ENCODE measurements at regions not wholly inside any gene's neighbourhood (a gene's known extent, or its start where the extent isn't known, plus 50 kb on each side); places are given as distances from the start of the nearest gene placed in this dataset.
"Not testable (repeated sequence)": the region's sequence is repeated elsewhere in the genome, so short reads cannot be mapped to it uniquely, and the experiment has no call there.

- TF ChIP-seq EZH2 (optimal IDR thresholded peaks at IDR 0.05; ENCODE audit: low read depth, low read length): no peak
- TF ChIP-seq, protein P1, sequence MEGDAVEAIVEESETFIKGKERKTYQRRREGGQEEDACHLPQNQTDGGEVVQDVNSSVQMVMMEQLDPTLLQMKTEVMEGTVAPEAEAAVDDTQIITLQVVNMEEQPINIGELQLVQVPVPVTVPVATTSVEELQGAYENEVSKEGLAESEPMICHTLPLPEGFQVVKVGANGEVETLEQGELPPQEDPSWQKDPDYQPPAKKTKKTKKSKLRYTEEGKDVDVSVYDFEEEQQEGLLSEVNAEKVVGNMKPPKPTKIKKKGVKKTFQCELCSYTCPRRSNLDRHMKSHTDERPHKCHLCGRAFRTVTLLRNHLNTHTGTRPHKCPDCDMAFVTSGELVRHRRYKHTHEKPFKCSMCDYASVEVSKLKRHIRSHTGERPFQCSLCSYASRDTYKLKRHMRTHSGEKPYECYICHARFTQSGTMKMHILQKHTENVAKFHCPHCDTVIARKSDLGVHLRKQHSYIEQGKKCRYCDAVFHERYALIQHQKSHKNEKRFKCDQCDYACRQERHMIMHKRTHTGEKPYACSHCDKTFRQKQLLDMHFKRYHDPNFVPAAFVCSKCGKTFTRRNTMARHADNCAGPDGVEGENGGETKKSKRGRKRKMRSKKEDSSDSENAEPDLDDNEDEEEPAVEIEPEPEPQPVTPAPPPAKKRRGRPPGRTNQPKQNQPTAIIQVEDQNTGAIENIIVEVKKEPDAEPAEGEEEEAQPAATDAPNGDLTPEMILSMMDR (IDR thresholded peaks at IDR 0.05; ENCODE audit: low read length): no peak
- no peak for TF ChIP-seq EZH2phosphoT487 (IDR thresholded peaks at IDR 0.05; ENCODE audit: low read length)
- Histone ChIP-seq H3K36me3 (replicated peaks; ENCODE audit: insufficient read depth, low read length) (no peaks in the 10 kb centered on the region), H3K9me3 (replicated peaks; ENCODE audit: insufficient read depth, low read length) (no peaks in the 10 kb centered on the region), H2AFZ (ENCODE audit: low read length) (no peak overlapping the region), H3K4me2 (ENCODE audit: low read depth, low read length) (no peak overlapping the region), H3K27ac (ENCODE audit: low read length) (no peak overlapping the region), H3F3A (ENCODE audit: insufficient read depth, low read length) (no peaks in the 10 kb centered on the region), H3K4me3 (ENCODE audit: low read length) (no peak overlapping the region), H3K27me3 (replicated peaks; ENCODE audit: insufficient read depth, low read length) (no peaks in the 10 kb centered on the region), H3K79me2 (ENCODE audit: low read length) (no peaks in the 10 kb centered on the region), H3K9ac (ENCODE audit: low read length) (no peak overlapping the region), H3K4me1 (ENCODE audit: low read length) (no peaks in the 10 kb centered on the region), H4K20me1 (ENCODE audit: insufficient read depth, low read length) (no peaks in the 10 kb centered on the region), H3K9me2 (replicated peaks; ENCODE audit: insufficient read depth, low read length) (no peaks in the 10 kb centered on the region)
- no peak for DNase-seq
Observed at GRCh38 chr9:102360846-102361245, 622.4 kb upstream of the GRIN3A start.

DNA sequence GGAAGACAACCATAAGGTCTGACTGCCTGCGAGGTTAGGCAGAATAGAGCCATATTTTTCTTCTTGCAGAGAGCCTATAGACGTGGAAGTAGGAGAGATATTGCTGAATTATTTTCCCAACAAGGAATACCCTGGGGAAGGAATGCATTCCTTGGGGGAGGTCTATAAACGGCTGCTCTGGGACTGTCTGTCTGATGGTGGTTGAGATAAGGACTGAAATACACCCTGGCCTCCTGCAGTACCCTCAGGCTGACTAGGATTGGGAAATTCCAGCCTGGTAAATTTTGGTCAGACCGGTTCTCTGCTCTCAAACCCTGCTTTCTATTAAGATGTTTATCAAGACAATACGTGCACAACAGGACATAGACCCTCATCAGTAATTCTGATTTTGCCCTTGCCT, 617.5 kb upstream of the GRIN3A start:
- H3K27me3 ChIP-seq (replicated peaks; ENCODE audit: insufficient read depth, low read length): no peaks in the 10 kb centered on the region
- no peak overlapping the region for H3K4me3 ChIP-seq (ENCODE audit: low read length)
- H3F3A ChIP-seq (ENCODE audit: insufficient read depth, low read length): no peaks in the 10 kb centered on the region
- no peak overlapping the region for H3K4me2 ChIP-seq (ENCODE audit: low read depth, low read length)
- no peaks in the 10 kb centered on the region for H3K9me3 ChIP-seq (replicated peaks; ENCODE audit: insufficient read depth, low read length)
- H4K20me1 ChIP-seq (ENCODE audit: insufficient read depth, low read length): no peaks in the 10 kb centered on the region
- H3K9me2 ChIP-seq (replicated peaks; ENCODE audit: insufficient read depth, low read length): no peaks in the 10 kb centered on the region
- no peaks in the 10 kb centered on the region for H3K36me3 ChIP-seq (replicated peaks; ENCODE audit: insufficient read depth, low read length)
- H3K4me1 ChIP-seq (ENCODE audit: low read length): no peaks in the 10 kb centered on the region
- DNase-seq: no peak
- no peak overlapping the region for H2AFZ ChIP-seq (ENCODE audit: low read length)
- no peak overlapping the region for H3K9ac ChIP-seq (ENCODE audit: low read length)
- H3K27ac ChIP-seq (ENCODE audit: low read length): no peak overlapping the region
- TF ChIP-seq EZH2phosphoT487 (IDR thresholded peaks at IDR 0.05; ENCODE audit: low read length) (no peak), EZH2 (optimal IDR thresholded peaks at IDR 0.05; ENCODE audit: low read depth, low read length) (no peak)
- TF ChIP-seq, protein P1 (IDR thresholded peaks at IDR 0.05; ENCODE audit: low read length): no peak
- no peaks in the 10 kb centered on the region for H3K79me2 ChIP-seq (ENCODE audit: low read length)

GRCh38 chr9:102354041-102354440, 615.6 kb upstream of the GRIN3A start:
- no peaks in the 10 kb centered on the region for H3K36me3 ChIP-seq (replicated peaks; ENCODE audit: insufficient read depth, low read length)
- H3K4me2 ChIP-seq (ENCODE audit: low read depth, low read length): no peak overlapping the region
- no peak overlapping the region for H3K4me3 ChIP-seq (ENCODE audit: low read length)
- H3K27ac ChIP-seq (ENCODE audit: low read length): no peak overlapping the region
- no peak for TF ChIP-seq EZH2phosphoT487 (IDR thresholded peaks at IDR 0.05; ENCODE audit: low read length)
- TF ChIP-seq, protein P1 (IDR thresholded peaks at IDR 0.05; ENCODE audit: low read length): no peak
- no peak for TF ChIP-seq EZH2 (optimal IDR thresholded peaks at IDR 0.05; ENCODE audit: low read depth, low read length)
- H2AFZ ChIP-seq (ENCODE audit: low read length): no peak overlapping the region
- no peak for DNase-seq
- H3K79me2 ChIP-seq (ENCODE audit: low read length): no peaks in the 10 kb centered on the region
- no peaks in the 10 kb centered on the region for H3K9me2 ChIP-seq (replicated peaks; ENCODE audit: insufficient read depth, low read length)
- H3K9ac ChIP-seq (ENCODE audit: low read length): no peak overlapping the region
- H3F3A ChIP-seq (ENCODE audit: insufficient read depth, low read length): no peaks in the 10 kb centered on the region
- no peaks in the 10 kb centered on the region for H3K4me1 ChIP-seq (ENCODE audit: low read length)
- H3K27me3 ChIP-seq (replicated peaks; ENCODE audit: insufficient read depth, low read length): no peaks in the 10 kb centered on the region
- no peaks in the 10 kb centered on the region for H3K9me3 ChIP-seq (replicated peaks; ENCODE audit: insufficient read depth, low read length)
- H4K20me1 ChIP-seq (ENCODE audit: insufficient read depth, low read length): no peaks in the 10 kb centered on the region

DNA sequence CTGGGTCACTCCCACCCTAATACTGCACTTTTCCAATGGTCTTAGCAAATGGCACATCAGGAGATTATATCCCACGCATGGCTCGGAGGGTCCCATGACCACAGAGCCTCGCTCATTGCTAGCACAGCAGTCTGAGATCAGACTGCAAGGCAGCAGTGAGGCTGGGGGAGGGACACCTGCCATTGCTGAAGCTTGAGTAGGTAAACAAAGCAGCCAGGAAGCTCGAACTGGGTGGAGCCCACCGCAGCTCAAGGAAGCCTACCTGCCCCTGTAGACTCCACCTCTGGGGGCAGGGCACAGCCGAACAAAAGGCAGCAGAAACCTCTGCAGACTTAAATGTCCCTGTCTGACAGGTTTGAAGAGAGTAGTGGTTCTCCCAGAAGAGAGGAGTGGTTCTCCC, 599.0 kb upstream of the GRIN3A start:
- not testable (repeated sequence) for H3K9me2 ChIP-seq (replicated peaks; ENCODE audit: insufficient read depth, low read length); H3K27ac ChIP-seq (ENCODE audit: low read length); H4K20me1 ChIP-seq (ENCODE audit: insufficient read depth, low read length); H3K9me3 ChIP-seq (replicated peaks; ENCODE audit: insufficient read depth, low read length); H3K27me3 ChIP-seq (replicated peaks; ENCODE audit: insufficient read depth, low read length); H3F3A ChIP-seq (ENCODE audit: insufficient read depth, low read length); H2AFZ ChIP-seq (ENCODE audit: low read length); H3K4me1 ChIP-seq (ENCODE audit: low read length); H3K79me2 ChIP-seq (ENCODE audit: low read length); H3K4me3 ChIP-seq (ENCODE audit: low read length); H3K9ac ChIP-seq (ENCODE audit: low read length); DNase-seq; H3K4me2 ChIP-seq (ENCODE audit: low read depth, low read length); H3K36me3 ChIP-seq (replicated peaks; ENCODE audit: insufficient read depth, low read length)
